ENCODE measurements at regions not wholly inside any gene's neighbourhood (a gene's known extent, or its start where the extent isn't known, plus 50 kb on each side); places are given as distances from the start of the nearest gene placed in this dataset.

DNA sequence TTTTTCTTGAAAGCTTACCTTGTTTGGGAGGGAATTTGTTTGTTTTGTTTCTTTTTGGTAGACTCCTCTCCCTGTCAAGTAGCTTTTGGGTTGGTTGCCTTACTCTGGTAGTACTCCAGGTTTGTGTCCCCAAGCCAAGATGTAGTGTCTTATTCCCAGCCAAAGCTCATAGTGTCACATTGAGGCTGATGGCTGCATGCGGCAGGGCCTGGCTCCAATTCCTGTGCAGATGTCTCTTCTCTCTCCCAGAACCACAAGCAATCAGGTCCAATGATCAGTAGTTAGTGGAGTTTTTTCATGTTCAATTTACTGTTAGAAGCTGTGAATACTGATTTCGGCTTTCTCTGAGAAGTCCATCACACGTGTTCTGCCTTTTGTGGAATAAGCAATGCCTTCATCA is 221.1 kb upstream of the THBS1 start:
- TF ChIP-seq, protein P1, sequence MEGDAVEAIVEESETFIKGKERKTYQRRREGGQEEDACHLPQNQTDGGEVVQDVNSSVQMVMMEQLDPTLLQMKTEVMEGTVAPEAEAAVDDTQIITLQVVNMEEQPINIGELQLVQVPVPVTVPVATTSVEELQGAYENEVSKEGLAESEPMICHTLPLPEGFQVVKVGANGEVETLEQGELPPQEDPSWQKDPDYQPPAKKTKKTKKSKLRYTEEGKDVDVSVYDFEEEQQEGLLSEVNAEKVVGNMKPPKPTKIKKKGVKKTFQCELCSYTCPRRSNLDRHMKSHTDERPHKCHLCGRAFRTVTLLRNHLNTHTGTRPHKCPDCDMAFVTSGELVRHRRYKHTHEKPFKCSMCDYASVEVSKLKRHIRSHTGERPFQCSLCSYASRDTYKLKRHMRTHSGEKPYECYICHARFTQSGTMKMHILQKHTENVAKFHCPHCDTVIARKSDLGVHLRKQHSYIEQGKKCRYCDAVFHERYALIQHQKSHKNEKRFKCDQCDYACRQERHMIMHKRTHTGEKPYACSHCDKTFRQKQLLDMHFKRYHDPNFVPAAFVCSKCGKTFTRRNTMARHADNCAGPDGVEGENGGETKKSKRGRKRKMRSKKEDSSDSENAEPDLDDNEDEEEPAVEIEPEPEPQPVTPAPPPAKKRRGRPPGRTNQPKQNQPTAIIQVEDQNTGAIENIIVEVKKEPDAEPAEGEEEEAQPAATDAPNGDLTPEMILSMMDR (IDR thresholded peaks at IDR 0.05; ENCODE audit: low read depth, low read length, missing control alignments) = no peak
- no peak for DNase-seq (ENCODE audit: extremely low read depth, low read depth)
- H3K4me3 ChIP-seq (replicated peaks; ENCODE audit: low read depth, low read length) = no peak overlapping the region

DNA sequence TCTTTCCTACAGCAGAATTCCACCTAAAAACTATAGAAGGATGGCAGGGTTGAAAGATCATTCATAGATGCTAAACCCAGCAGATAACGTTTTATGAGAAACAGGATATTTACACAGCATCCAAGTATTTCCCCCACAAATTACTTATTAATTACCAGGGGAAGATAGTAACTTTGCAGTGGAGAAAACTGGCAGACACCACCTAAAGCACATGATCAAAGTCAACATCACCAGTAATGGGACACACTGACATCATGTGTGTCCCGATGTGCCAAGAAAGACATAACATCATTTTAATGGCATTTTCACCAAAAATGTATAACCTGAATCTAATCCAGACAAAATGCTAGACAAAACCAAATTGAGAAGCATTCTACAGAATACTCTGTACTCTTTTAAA is 220.4 kb upstream of the THBS1 start:
- no peak overlapping the region for H3K4me3 ChIP-seq (replicated peaks; ENCODE audit: low read depth, low read length)
- TF ChIP-seq, protein P1 (IDR thresholded peaks at IDR 0.05; ENCODE audit: low read depth, low read length, missing control alignments) = no peak
- DNase-seq (ENCODE audit: extremely low read depth, low read depth) = no peak

DNA sequence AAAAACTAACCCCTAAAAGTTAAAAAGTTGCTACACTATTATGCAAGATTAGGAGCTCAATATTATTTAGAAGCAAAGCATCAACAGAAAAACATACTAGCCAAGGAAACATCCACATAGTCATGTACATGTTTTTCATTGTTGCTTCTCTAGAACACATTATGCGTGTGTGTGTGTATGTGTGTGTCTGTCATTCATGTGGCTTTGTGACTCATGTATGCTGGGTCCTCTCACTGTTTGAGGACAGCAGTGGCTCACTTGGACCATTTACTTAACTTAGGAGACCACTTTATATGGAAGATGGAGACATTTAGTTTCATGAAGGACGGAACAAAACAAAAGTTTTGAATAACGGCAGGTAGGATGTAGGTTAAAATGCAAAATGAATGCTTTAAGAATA is 219.4 kb upstream of the THBS1 start:
- H3K4me3 ChIP-seq (replicated peaks; ENCODE audit: low read depth, low read length) = no peak overlapping the region
- TF ChIP-seq, protein P1 (IDR thresholded peaks at IDR 0.05; ENCODE audit: low read depth, low read length, missing control alignments) = no peak
- no peak for DNase-seq (ENCODE audit: extremely low read depth, low read depth)

GRCh38 chr15:39362821-39363561 is 217.9 kb upstream of the THBS1 start:
- TF ChIP-seq, protein P1 (IDR thresholded peaks at IDR 0.05; ENCODE audit: low read depth, low read length, missing control alignments) = no peak
- H3K4me3 ChIP-seq (replicated peaks; ENCODE audit: low read depth, low read length) = no peak overlapping the region
- DNase-seq (ENCODE audit: extremely low read depth, low read depth) = peak; percentile 100

DNA sequence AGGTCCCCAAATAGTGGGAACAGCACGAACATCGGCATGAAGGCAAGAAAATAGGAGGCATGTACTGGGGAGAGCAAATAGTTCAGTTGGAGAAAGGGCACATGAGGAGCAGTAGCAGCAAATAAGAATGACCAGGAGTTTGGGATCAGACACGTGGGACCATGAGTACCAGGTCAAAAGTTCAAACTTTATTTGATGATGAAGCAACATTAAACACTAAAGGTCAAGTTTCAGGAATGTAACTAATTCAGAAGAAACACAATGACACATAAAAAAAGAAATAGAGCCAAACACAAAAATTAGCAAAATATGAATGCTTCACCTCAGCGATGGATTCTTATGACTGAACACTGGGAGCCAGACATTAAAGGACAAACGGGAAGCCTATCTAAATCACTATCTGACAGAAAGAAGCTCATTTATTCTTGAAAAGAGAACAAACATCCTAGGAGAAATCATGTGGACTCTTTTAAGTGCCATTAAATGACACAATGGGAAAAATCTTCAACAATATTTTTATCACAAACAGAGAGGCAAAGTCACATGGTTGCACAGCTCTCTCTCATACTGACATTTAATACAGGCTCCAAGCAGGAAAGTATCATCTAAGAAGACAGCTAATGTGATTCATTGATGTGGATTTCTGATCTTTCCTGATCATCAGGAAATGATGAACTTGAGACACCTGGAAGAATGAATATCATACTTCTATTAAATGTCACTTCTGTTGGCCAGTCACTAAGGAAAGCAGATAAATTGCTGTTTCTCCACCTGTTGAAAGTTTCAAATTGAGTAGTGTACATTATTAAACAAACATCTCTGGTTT is 216.9 kb upstream of the THBS1 start:
- TF ChIP-seq, protein P1 (IDR thresholded peaks at IDR 0.05; ENCODE audit: low read depth, low read length, missing control alignments) = no peak
- no peak for DNase-seq (ENCODE audit: extremely low read depth, low read depth)

DNA sequence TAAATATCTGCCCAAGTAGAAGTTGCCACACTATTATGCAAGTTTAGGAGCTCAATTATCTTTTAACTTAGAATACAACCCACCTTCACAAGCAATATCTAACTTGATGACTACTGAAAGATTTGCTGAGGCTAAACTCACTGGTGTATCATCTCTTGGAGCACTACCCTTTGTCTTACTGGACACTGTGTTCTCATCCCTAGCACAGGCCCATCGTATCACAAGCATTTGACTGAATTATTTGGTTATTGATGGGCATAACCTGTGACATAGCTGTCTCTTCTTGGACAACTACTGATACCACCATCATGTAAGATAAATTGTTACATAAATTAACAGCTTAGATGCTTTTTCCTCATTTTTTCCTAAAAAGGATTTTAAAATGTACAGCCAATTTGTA is 216.2 kb upstream of the THBS1 start:
- TF ChIP-seq, protein P1 (IDR thresholded peaks at IDR 0.05; ENCODE audit: low read depth, low read length, missing control alignments) = no peak
- no peak overlapping the region for H3K4me3 ChIP-seq (replicated peaks; ENCODE audit: low read depth, low read length)
- no peak for DNase-seq (ENCODE audit: extremely low read depth, low read depth)

More for the DNA sequence above, 216.9 kb upstream of the THBS1 start:
- no peak overlapping the region for H3K4me3 ChIP-seq (replicated peaks; ENCODE audit: low read depth, low read length)

Measured in HFF-Myc (cell line).